Glutamatergic neuron (in vitro differentiated cells): ENCODE measurements at regions not wholly inside any gene's neighbourhood (a gene's known extent, or its start where the extent isn't known, plus 50 kb on each side); places are given as distances from the start of the nearest gene placed in this dataset.

Experiments used
- DNase-seq: peaks from one replicate; pipeline ENCODE4 v3.0.0; 2022
- H3K27ac Mint-ChIP-seq: one replicate; pipeline ENCODE4 v1.8.0; 2020; ENCODE audit warnings: mild to moderate bottlenecking, mixed read lengths, inconsistent platforms; ENCODE audit not compliant: unreplicated experiment
- H3K27me3 Mint-ChIP-seq: one replicate; pipeline ENCODE4 v1.8.0; 2020; ENCODE audit warnings: mild to moderate bottlenecking, moderate library complexity, mixed read lengths, inconsistent platforms; ENCODE audit not compliant: unreplicated experiment
- H3K36me3 Mint-ChIP-seq: one replicate; pipeline ENCODE4 v1.8.0; 2020; ENCODE audit warnings: mild to moderate bottlenecking, mixed read lengths, inconsistent platforms; ENCODE audit not compliant: unreplicated experiment
- H3K4me1 Mint-ChIP-seq: one replicate; pipeline ENCODE4 v1.8.0; 2020; ENCODE audit warnings: mild to moderate bottlenecking, low read depth, mixed read lengths, inconsistent platforms; ENCODE audit not compliant: unreplicated experiment
- H3K4me3 Mint-ChIP-seq: one replicate; pipeline ENCODE4 v1.8.0; 2020; ENCODE audit warnings: mild to moderate bottlenecking, mixed read lengths, inconsistent platforms; ENCODE audit not compliant: unreplicated experiment
- H3K9me3 Mint-ChIP-seq: one replicate; pipeline ENCODE4 v1.8.0; 2020; ENCODE audit warnings: mild to moderate bottlenecking, moderate library complexity, mixed read lengths, inconsistent platforms; ENCODE audit not compliant: unreplicated experiment
- TF ChIP-seq, protein P1 (sequence below): fragments of 200-600 bp; sonication (generic); IDR thresholded peaks from one replicate; pipeline ENCODE4 v1.5.0; 2021; ENCODE audit not compliant: partially characterized antibody, unreplicated experiment

DNA sequence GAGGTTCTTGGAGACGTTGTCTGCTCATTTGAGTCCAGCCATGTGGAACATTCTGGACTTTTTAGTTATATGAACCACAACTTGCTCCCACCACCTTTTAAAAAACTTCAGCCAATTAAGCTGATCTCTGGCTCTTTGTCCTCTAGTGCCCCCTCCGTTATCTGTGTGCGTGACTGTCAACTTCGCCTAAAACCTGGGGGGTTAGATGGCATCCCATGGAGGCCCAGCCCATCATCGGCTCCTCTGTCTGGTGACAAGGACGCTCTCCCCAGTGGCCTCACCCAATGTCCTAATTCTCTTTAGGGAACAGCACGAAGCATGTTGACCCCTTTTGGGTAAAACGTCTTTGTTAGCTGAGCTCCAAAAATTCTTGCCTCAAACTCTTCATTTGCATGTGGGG is 341.0 kb upstream of the TNRC6C start:
- no peak for DNase-seq
- H3K36me3 Mint-ChIP-seq: peaks cover 16% of the 10 kb centered on the region
- H3K27me3 Mint-ChIP-seq: no peaks in the 10 kb centered on the region
- peaks cover 5% of the 10 kb centered on the region for H3K4me1 Mint-ChIP-seq
- no peak overlapping the region for H3K4me3 Mint-ChIP-seq
- no peak overlapping the region for H3K27ac Mint-ChIP-seq
- TF ChIP-seq, protein P1, sequence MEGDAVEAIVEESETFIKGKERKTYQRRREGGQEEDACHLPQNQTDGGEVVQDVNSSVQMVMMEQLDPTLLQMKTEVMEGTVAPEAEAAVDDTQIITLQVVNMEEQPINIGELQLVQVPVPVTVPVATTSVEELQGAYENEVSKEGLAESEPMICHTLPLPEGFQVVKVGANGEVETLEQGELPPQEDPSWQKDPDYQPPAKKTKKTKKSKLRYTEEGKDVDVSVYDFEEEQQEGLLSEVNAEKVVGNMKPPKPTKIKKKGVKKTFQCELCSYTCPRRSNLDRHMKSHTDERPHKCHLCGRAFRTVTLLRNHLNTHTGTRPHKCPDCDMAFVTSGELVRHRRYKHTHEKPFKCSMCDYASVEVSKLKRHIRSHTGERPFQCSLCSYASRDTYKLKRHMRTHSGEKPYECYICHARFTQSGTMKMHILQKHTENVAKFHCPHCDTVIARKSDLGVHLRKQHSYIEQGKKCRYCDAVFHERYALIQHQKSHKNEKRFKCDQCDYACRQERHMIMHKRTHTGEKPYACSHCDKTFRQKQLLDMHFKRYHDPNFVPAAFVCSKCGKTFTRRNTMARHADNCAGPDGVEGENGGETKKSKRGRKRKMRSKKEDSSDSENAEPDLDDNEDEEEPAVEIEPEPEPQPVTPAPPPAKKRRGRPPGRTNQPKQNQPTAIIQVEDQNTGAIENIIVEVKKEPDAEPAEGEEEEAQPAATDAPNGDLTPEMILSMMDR: no peak
- peaks cover 3% of the 10 kb centered on the region for H3K9me3 Mint-ChIP-seq

DNA sequence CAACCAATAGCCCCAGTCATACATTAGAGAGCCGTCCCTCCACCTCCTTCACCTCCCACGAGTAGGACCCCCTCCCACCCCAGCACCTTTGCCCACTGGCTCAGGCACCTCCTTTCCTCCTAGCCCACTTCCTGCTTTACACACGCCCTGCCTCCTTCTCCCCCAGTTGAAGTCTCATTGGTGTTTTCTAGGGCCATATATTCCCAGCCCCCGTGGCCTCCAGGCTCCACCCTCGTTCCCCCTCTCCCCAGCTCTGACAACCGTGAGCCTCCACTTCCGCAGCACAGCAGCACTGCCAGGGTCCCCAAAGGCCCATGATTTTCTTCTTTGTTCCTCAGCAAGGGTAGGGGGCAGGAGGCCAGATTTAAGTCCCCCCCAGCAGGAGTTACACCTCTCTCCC is 340.3 kb upstream of the TNRC6C start:
- H3K36me3 Mint-ChIP-seq: peaks cover 16% of the 10 kb centered on the region
- peaks cover 5% of the 10 kb centered on the region for H3K4me1 Mint-ChIP-seq
- no peaks in the 10 kb centered on the region for H3K27me3 Mint-ChIP-seq
- TF ChIP-seq, protein P1: no peak
- H3K4me3 Mint-ChIP-seq: no peak overlapping the region
- H3K27ac Mint-ChIP-seq: no peak overlapping the region
- DNase-seq: no peak
- H3K9me3 Mint-ChIP-seq: peaks cover 3% of the 10 kb centered on the region

DNA sequence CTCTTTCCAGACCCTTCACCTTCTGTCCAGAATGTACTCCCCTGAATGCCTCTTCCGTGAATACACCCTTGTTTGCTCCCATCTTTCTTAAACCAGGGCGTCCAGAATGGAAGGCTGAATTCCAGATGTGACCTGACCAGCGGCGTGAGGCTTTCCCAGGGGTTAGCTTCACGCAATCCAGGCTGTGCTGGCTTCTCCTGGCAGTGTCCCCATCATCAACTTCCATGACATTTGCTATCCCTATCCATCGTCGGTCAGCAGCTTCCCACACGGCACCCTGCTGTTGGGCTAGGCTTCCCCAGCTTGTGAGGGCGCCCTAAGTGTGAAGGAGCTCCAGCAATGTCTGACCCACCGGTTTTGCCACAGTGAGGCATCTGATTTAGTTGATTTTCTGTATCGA is 339.8 kb upstream of the TNRC6C start:
- Mint-ChIP-seq H3K27ac (no peak overlapping the region), H3K4me3 (no peak overlapping the region), H3K9me3 (peaks cover 3% of the 10 kb centered on the region), H3K27me3 (no peaks in the 10 kb centered on the region), H3K4me1 (peaks cover 5% of the 10 kb centered on the region), H3K36me3 (peaks cover 16% of the 10 kb centered on the region)
- TF ChIP-seq, protein P1: no peak
- no peak for DNase-seq

DNA sequence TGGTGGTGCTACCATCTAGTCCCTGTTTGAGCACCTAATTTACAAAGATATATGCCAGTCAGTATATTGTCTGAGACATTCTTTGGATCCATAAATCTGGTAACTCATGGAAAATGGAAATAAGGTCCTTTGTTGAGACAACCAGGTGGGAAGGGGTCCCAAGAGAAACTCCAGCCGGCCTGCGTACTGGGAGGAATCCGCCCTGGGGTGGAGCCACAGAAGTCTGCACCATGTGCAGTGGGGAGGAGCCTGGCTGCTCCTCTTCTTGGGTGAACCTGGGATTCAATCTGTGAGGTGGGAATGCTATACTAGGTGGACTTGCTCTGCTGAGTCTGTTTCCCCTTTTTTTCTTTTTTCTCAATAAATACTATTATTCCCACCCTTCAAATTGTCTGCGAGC is 339.2 kb upstream of the TNRC6C start:
- H3K36me3 Mint-ChIP-seq: peaks cover 16% of the 10 kb centered on the region
- no peak for DNase-seq

DNA sequence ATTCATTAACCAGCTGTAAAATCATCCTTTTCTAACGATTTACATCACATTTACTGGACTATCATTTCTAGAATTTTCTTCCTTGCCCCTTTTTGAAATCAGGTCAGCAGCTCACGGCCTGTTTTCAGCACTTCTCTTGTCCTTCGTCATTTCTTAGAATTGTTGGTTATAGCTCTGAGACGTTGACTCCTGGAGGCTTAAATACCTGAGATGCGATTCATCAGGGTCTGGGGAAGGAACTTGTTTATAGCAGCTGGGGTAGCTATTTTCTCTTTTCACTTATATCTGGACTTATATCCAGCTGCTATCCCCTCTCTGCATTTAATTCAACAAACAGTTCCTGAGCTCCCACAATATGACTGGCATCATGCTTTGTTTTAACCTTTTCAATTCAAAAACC is 338.7 kb upstream of the TNRC6C start:
- Mint-ChIP-seq H3K4me3 (no peak overlapping the region), H3K4me1 (peaks cover 5% of the 10 kb centered on the region), H3K27me3 (no peaks in the 10 kb centered on the region), H3K9me3 (peaks cover 3% of the 10 kb centered on the region), H3K36me3 (peaks cover 16% of the 10 kb centered on the region), H3K27ac (no peak overlapping the region)
- TF ChIP-seq, protein P1: no peak
- no peak for DNase-seq

More for the DNA sequence above, 339.2 kb upstream of the TNRC6C start:
- TF ChIP-seq, protein P1: no peak
- Mint-ChIP-seq H3K27ac (no peak overlapping the region), H3K4me1 (peaks cover 5% of the 10 kb centered on the region), H3K9me3 (peaks cover 3% of the 10 kb centered on the region), H3K27me3 (no peaks in the 10 kb centered on the region), H3K4me3 (no peak overlapping the region)
